Stomach smooth muscle (tissue), 2 donors: ENCODE measurements at regions not wholly inside any gene's neighbourhood (a gene's known extent, or its start where the extent isn't known, plus 50 kb on each side); places are given as distances from the start of the nearest gene placed in this dataset.

ENCODE experiments used
- H3K27ac ChIP-seq: one replicate; pipeline ENCODE4 v1.7.0; 2013; ENCODE audit warnings: mild to moderate bottlenecking, low read length, inconsistent platforms
- H3K27me3 ChIP-seq, 2 donors: one replicate each; pipeline ENCODE4 v1.7.0; 2013; ENCODE audit warnings: low read length in 2 of 2; ENCODE audit not compliant: insufficient read depth in 2 of 2, control insufficient read depth in 1 of 2
- H3K36me3 ChIP-seq, 2 donors: one replicate each; pipeline ENCODE4 v1.7.0; 2013; ENCODE audit warnings: low read length in 2 of 2; ENCODE audit not compliant: control insufficient read depth in 2 of 2, insufficient read depth in 2 of 2
- H3K4me1 ChIP-seq: one replicate; pipeline ENCODE4 v1.7.0; 2013; ENCODE audit warnings: low read length; ENCODE audit not compliant: control insufficient read depth, insufficient read depth
- H3K4me3 ChIP-seq, 2 donors: one replicate each; pipeline ENCODE4 v1.7.0; 2013; ENCODE audit warnings: low read length in 2 of 2
- H3K9ac ChIP-seq, 2 donors: one replicate each; pipeline ENCODE4 v1.7.0; 2013; ENCODE audit warnings: low read length in 2 of 2, mild to moderate bottlenecking in 1 of 2
- H3K9me3 ChIP-seq, 2 donors: one replicate each; pipeline ENCODE4 v1.7.0; 2013; ENCODE audit warnings: low read length in 2 of 2; ENCODE audit not compliant: control insufficient read depth in 2 of 2
- donor health status: healthy.
- donor health status: Pancreatic carcinoma.

DNA sequence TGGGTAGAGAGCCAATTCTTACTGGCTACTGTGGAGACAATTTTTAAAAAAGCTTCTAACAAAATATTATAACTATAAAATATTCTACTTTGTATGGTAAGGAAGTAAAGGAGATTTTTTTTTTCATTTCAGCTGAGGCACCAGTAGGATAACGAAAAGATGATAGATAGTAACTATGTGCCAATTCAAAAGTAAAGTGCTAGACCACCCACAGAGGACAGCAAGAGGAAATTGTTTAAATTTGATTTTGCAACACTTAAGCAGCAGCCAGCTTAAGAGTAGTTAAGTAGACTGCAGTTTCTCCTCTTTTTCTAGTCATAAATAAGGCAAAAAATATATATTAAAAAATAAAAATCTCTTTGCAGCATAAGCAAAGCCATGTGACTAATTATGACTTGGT lies 1539.3 kb upstream of the ACO1 start:
- no peaks in the 10 kb centered on the region for H3K4me1 ChIP-seq
- H3K36me3 ChIP-seq: no peaks in the 10 kb centered on the region
- H3K9me3 ChIP-seq: no peaks in the 10 kb centered on the region
- no peaks in the 10 kb centered on the region for H3K27me3 ChIP-seq
- H3K27ac ChIP-seq: no peak overlapping the region
- no peak overlapping the region for H3K4me3 ChIP-seq
- no peak overlapping the region for H3K9ac ChIP-seq

DNA sequence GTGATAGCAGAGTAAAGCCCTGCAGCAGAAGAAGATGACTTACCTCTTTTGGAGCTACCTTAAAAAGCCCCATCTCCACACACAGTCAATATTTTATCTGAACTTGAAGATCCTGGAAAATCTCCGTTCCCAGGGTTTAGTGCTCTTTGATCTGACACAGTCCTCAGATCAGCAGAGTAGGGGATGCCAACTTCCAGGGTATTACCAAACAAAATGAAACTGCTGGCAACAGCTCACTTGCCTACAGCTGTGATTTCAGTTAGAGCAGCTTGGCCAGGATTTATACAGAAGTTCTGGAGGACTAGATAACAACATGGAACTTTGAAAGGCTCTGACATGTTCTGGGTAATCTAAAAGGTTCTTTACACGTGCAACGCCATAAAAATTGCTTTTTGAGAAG lies 1537.8 kb upstream of the ACO1 start:
- Histone ChIP-seq H3K4me3 (no peak overlapping the region), H3K27me3 (no peaks in the 10 kb centered on the region), H3K36me3 (no peaks in the 10 kb centered on the region), H3K4me1 (no peaks in the 10 kb centered on the region), H3K9ac (no peak overlapping the region), H3K27ac (no peak overlapping the region), H3K9me3 (peaks cover 0 to 3% of the 10 kb centered on the region in 2 donors)

DNA sequence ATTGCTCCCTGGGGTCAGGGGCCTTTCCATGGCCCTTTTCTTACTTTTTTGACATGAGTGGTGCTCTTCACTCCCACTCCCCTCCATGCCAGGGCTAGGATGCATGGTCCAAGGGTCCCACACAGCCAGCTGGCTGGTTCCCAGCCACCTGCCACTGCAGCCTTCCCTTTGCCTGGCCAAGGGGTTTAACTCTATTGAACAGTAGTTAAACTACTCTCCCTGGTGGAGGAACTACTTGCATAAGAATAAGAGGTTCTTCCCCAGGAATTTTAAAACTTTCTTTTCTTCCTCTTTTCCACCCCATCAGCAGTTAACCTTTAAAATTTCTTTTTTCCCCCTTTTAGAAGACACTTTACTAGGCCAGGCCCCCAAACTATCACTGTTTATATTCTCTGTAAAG lies 1532.8 kb upstream of the ACO1 start:
- Histone ChIP-seq H3K27me3 (no peaks in the 10 kb centered on the region), H3K4me3 (no peak overlapping the region), H3K9me3 (peaks cover 0 to 3% of the 10 kb centered on the region in 2 donors), H3K4me1 (no peaks in the 10 kb centered on the region), H3K27ac (no peak overlapping the region), H3K9ac (no peak overlapping the region), H3K36me3 (no peaks in the 10 kb centered on the region)

DNA sequence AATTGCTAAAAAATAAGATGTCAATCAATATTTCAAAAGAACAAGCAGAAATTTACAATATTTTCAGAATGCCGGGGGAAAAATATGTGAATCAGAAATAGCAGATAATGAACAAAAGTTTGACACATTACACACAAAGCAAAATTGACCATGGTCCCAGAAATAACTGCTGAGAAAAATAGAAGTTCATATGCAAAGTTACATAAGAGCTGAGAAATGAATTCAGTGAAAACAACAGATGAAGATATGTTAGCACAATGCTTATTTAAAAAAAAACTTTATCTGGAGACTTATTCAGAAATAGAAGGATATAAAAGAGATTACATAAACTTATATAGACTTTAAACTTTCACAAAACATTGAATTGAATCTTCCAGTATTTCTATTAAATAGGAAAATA lies 1483.7 kb upstream of the ACO1 start:
- Histone ChIP-seq H3K27ac (no peak overlapping the region), H3K27me3 (no peaks in the 10 kb centered on the region), H3K9me3 (no peaks in the 10 kb centered on the region), H3K9ac (no peak overlapping the region), H3K4me3 (no peak overlapping the region), H3K4me1 (no peaks in the 10 kb centered on the region), H3K36me3 (no peaks in the 10 kb centered on the region)

DNA sequence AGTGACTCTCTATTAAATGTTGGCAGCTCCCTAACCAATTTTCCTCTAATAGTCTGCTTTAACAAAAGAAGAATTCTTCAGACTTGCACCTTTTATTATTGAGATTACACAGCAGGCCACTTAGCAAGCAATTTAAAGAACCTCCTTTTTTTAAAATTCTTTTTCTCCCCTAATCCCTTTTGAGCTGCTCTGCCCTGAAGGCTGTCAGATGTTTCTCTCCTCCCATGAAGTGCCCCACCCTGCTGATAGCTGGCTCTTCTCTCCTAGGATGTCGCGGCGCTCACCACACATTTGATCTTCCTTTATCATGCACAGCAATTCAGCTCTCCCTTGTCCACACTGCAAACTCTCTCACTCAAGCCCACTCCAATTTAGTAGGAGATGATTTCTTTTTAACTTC lies 1471.1 kb upstream of the ACO1 start:
- H3K27me3 ChIP-seq: no peaks in the 10 kb centered on the region
- H3K4me1 ChIP-seq: no peaks in the 10 kb centered on the region
- no peaks in the 10 kb centered on the region for H3K36me3 ChIP-seq
- no peak overlapping the region for H3K27ac ChIP-seq
- H3K9me3 ChIP-seq: no peaks in the 10 kb centered on the region
- no peak overlapping the region for H3K4me3 ChIP-seq
- H3K9ac ChIP-seq: no peak overlapping the region

DNA sequence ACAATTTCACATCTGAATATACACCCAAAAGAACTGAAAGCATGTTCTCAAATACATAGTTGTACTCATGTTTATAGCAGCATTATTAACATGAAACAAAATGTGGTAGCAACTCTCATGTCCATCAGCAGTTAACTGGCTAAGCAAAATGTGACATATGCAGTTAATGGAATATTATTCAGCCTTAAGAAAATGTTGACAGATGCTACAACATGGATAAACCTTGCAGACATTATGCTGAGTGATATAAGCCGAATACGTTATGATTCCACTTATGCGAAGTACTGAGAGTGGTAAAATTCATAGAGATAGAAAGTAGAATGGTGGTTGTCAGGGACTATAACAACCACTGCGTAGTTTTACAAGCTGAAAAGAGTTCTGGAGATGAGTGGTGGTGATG lies 1469.0 kb upstream of the ACO1 start:
- Histone ChIP-seq H3K4me1 (no peaks in the 10 kb centered on the region), H3K36me3 (no peaks in the 10 kb centered on the region), H3K27me3 (no peaks in the 10 kb centered on the region), H3K27ac (no peak overlapping the region), H3K9ac (no peak overlapping the region), H3K4me3 (no peak overlapping the region), H3K9me3 (no peaks in the 10 kb centered on the region)

DNA sequence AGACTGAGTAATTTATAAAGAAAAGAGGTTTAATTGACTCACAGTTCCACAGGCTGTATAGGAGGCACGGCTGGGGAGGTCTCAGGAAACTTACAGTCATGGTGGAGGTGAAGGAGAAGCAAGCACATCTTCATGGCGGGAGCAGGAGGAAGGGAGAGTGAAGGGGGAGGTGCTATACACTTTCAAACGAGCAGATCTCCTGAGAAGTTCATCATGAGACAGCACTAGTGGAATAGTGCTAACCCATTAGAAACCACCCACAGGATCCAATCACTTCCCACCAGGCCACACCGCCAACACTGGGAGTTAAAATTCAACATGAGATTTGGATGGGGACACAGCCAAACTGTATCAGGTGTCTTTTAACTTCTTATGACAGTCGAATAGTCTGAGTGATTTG lies 1459.3 kb upstream of the ACO1 start:
- Histone ChIP-seq H3K36me3 (no peaks in the 10 kb centered on the region), H3K9me3 (no peaks in the 10 kb centered on the region), H3K27me3 (no peaks in the 10 kb centered on the region), H3K4me3 (no peak overlapping the region), H3K27ac (no peak overlapping the region), H3K9ac (no peak overlapping the region), H3K4me1 (no peaks in the 10 kb centered on the region)

DNA sequence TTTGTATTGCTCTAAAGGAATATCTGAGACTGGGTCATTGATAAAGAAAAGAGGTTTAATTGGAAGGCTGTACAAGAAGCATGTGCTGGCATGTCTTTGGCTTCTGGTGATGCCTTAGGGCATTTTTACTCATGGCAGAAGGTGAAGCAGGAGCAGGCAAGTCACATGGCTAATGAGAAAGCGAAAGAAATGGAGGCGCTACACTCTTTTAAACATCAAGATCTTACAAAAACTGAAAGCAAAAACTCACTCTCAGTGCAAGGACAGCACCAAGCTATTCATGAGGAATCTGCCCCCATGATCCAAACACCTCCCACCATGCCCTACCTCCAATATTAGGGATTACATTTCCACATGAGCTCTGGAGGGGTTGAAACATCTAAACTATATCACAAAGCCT lies 1458.8 kb upstream of the ACO1 start:
- no peaks in the 10 kb centered on the region for H3K9me3 ChIP-seq
- H3K9ac ChIP-seq: no peak overlapping the region
- H3K36me3 ChIP-seq: no peaks in the 10 kb centered on the region
- no peaks in the 10 kb centered on the region for H3K27me3 ChIP-seq
- H3K4me1 ChIP-seq: no peaks in the 10 kb centered on the region
- H3K4me3 ChIP-seq: no peak overlapping the region
- H3K27ac ChIP-seq: no peak overlapping the region

DNA sequence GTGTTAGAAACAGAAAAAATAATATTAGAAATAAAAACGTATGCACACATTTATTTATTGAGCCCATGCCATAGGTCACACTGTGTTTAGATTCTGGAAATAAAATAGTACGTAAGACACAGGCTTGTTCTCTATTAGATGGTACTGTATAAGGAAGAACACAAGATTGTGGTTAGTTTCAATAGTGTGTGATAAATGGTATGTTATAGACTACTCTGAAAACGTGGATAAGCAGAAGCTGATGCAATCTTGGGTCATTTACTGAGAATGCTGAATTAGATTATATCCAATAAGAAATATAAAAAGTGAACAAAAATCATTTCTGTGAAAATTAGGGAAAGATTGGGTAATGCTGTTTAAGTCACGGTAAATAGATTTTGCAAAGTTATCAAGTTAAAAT lies 1456.4 kb upstream of the ACO1 start:
- H3K4me3 ChIP-seq: no peak overlapping the region
- H3K27ac ChIP-seq: no peak overlapping the region
- no peaks in the 10 kb centered on the region for H3K36me3 ChIP-seq
- no peak overlapping the region for H3K9ac ChIP-seq
- no peaks in the 10 kb centered on the region for H3K4me1 ChIP-seq
- H3K27me3 ChIP-seq: no peaks in the 10 kb centered on the region
- no peaks in the 10 kb centered on the region for H3K9me3 ChIP-seq

DNA sequence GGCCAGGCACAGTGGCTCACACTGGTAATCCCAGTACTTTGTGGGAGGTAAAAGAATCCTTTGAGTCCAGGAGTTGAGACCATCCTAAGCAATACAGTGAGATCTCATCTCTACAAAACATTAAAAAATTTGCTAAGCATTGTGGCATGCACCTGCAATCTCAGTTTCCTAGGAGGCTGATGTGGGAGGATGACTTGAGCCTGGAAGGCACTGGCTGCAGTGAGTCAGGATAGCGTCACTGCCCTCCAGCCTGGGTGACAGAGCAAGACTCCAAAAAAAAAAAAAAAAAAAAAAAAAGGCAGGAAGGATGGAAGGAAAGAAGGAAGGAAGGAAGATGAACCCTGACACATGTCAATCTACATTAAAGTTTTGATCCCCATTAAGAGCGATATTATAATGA lies 1452.2 kb upstream of the ACO1 start:
- Histone ChIP-seq H3K9me3 (no peaks in the 10 kb centered on the region), H3K9ac (no peak overlapping the region)

DNA sequence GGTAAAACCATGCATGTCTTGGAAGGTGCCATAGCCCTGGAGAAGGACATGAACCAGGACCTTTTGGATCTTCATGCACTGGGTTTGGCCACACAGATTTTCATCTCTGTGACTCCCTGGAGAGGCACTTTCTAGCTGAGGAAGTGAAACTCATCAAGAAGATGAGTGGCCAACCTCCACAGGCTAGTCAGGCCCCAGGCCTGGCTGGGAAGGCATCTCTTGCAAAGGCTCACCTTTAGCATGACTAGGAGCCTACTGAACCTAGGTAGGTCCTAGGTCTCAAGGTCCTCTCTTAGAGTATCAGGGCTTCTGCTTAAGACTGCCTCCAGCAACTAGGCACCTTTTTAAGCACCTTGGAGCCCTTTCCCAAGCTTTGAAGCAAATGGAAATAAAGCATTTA lies 1448.7 kb upstream of the ACO1 start:
- Histone ChIP-seq H3K4me3 (no peak overlapping the region), H3K27me3 (no peaks in the 10 kb centered on the region), H3K9me3 (no peaks in the 10 kb centered on the region), H3K9ac (no peak overlapping the region), H3K27ac (no peak overlapping the region), H3K36me3 (no peaks in the 10 kb centered on the region), H3K4me1 (no peaks in the 10 kb centered on the region)

More for the DNA sequence above, 1452.2 kb upstream of the ACO1 start:
- H3K27me3 ChIP-seq: no peaks in the 10 kb centered on the region
- no peak overlapping the region for H3K27ac ChIP-seq
- H3K4me1 ChIP-seq: no peaks in the 10 kb centered on the region
- H3K4me3 ChIP-seq: no peak overlapping the region
- H3K36me3 ChIP-seq: no peaks in the 10 kb centered on the region

DNA sequence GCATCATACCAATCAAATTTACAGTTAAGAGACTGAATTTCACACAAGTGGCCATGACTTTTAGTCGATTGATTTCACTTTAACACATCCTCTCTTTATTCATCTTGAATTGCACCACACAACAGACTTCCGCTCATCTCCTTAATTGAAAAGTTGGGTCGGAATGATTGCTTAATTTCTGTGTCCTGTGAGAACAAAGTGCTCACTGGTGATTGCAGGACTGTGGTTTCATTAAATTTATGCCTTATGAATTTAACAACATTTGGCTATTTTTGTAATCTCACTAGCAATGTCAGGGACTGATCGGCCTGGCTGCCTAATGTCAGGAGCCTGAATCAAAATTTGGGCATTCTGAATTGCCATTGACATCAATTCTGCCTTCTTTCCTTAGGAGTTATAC lies 1447.3 kb upstream of the ACO1 start:
- Histone ChIP-seq H3K4me1 (no peaks in the 10 kb centered on the region), H3K36me3 (no peaks in the 10 kb centered on the region), H3K9ac (no peak overlapping the region), H3K4me3 (no peak overlapping the region), H3K27ac (no peak overlapping the region), H3K9me3 (no peaks in the 10 kb centered on the region), H3K27me3 (no peaks in the 10 kb centered on the region)
